CD4-positive, alpha-beta T cell treated with Interleukin-4 for 4 hours (primary cell): ENCODE measurements at regions not wholly inside any gene's neighbourhood (a gene's known extent, or its start where the extent isn't known, plus 50 kb on each side); places are given as distances from the start of the nearest gene placed in this dataset.

ENCODE experiments used
- DNase-seq: peaks from one replicate; pipeline ENCODE4 v3.0.0-alpha.2; 2020

DNA sequence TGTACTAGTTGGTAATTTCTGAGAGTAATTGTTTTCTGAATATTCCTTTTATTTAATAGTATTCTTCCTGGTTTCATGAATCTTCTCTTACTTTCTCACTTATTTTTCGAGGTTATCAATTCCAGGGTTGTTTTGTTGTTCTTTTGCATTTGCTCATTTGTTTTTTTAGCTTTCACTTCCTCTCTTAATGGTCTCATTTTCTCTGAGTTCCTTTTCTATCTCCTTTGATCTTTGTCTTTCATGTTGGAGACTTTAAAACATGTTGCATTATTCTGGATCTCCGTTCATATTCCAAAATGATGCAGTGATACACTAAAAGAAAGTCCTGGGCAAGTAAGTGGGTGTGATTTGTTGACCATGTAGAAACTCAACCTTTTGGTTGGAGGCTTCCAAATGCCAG, 345.3 kb upstream of the SLC35B3 start:
- DNase-seq, result no peak

DNA sequence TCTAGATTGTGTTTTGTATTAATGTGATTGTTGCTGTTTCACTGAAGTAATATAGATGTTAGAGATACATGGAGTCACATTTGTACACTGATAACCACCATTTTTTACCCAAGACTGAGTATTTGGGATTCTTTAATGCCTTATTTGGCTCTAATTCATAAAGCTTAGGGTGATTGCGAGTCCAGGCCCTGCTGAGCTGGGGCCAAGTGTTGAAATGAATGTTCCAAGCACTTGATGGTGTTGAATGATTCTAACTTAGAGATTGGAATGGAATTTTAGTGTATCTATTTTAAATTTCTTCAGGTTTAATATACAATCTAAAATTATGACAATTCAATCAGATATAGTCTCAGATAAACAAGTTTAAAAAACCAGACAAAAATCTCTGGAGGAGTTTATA, 329.4 kb upstream of the SLC35B3 start:
- no peak for DNase-seq

DNA sequence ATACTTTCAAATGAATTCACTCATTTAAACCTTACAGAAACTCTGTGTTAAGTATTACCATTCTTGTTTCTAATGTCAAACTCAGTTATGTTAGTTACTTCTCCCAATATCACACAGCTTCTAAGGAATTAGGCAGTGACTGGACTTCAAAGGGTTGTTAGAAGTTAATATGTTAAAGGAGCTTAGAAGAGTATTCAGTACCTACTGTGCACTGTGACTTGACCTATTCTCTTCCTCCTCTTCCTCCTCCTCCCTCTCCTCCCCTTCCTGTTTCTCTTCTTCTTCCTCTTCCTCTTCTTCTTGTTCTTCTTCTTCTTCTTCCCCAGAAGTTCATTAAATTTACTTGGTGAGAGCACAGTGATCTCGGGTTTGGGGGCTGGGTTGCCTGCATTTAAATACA, 325.6 kb upstream of the SLC35B3 start:
- DNase-seq, result no peak

DNA sequence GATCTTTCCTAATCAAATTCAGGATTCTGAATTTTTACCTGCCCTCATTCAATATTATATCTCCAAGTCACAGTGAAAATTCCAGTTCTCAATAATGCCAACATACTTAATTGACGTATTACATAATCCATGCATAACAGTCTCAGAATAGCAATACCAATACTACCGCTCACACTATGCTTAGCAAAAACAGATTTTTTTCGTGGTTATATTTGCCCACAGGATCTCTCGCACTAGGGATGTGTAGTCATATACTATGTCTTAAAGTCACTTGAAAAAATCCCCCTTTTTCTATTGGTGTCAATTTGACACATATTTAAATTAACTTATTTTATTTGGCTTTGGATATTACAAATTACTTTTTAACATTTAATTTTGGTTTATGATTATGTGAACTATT, 323.1 kb upstream of the SLC35B3 start:
- no peak for DNase-seq

DNA sequence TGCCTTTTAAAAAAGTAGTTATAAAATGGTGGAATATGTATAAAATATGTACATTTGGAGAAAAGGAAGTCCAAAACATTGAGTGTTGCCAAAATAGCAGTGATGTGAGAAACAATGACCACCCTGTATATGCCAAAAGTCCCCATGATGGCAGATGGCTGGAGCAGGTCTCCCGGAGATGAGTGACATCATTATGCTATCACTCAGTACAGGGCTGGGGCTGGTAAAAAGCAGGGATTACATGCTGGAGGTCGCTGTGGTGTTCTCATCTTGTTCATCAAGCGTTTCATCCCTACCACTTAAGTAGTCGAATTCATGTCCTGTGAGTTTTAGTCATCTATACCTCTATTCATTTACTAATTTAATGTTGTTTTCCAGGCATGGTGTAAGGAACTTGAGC, 315.3 kb upstream of the SLC35B3 start:
- no peak for DNase-seq

DNA sequence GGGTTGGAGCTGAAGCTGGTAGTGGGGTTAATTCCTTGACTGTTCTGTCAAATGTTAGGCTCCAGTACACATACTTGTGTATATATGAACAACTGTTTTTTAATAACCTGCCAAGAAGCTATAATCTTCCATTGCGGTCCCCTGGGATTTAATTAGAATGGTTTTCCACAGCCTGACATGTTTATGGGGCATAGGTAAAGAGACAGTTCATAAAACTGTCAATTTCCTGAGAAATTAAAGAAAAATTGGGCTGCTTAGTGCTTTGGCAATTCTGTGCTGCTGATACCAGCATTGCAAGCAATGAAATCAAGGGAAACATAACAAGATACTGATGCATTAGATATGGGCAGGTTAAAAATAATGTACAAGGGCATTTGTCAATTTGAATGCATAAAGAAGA, 314.1 kb upstream of the SLC35B3 start:
- no peak for DNase-seq

DNA sequence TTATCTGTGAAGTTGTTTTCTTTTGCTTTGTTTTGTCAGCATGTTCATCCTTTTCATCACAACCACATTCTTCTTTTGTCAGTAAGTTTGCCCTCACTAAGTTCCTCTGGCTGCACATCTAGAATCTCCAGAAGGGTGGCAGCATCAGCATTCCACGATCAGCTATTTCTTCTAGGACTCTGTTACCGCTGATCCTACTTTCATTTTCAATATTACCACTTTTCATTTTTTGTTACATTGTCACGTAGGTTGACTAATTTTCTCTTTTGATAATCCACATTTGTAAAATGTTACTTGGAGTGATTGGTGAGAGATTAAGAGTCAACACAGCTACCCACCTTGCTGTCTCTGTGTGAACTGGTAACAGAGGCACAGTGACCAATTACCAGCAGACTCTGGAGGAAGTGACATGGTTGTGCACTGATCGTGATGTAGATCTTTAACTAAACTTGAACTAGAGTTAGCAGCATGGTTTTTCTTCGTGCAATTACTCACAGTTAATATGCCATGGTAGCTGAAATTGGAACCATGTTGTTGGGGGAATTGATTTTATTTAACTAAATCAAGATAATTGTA, 307.9 kb upstream of the SLC35B3 start:
- DNase-seq, result no peak

DNA sequence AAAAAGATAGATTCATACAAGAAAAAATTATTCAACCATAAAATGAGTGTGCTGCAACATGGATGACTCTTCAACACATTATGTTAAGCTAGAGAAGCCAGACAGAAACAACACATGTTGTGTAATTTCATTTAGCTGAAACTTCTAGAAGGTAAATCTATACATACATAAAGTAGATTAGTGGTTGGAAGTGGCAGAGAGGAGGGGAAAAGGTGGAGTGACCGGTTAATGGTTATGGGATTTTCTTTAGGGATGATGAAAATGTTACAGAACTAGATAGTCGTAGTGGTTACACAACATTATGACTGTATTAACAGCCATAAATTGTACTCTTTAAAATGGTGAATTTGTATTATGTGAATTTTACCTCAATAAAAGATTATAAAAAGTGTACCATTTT, 304.1 kb upstream of the SLC35B3 start:
- DNase-seq, result no peak

DNA sequence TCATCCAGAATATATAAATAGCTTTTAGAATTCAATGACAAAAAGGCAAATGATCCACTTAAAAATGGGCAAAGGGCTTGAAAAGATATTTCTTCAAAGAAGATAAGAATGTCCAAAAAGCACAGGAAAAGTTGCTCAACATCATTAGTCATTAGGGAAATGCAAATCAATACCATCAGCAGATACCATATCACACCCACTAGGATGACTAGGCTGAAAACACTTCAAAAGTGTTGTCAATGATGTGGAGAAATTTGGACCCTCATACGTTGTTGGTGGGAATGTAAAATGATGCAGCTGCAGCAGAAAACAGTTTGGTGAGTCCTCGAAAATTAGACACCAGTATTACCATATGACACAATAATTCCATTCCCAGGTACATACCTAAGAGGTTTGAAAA, 303.6 kb upstream of the SLC35B3 start:
- DNase-seq, result no peak

DNA sequence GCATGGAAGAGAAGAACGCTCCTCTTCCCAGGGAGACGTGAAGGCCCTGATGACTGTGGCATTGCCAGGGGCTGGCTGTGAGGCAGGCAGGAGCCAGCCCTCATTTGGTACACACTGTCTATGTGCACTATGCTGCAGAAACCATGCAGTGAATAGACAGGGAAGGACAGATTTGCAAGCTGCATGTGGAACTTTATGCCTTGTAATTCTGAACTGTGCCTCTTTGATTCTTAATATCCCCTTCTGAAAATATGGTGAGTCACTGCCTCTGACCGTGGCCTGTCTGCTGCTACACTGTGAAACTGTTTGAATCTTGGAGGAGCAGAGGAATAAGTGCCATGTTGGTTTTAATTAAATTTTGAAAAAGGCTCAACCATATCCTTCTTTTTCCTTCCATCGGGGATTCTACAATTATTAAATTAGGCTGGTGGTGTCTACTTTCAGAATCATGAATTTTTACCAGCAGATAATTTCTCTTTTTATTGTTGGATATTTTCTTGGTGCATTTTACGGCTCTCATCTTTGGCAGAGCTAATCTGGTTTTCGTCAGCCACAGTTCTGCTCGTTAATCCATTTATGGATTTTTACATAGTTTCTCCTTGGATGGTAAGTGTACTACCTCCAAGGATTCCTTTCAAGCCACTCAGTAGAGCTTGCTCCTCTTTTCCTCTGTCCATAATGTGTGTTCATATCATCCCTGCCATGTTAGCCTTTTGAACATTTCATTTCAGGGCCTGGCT, 301.0 kb upstream of the SLC35B3 start:
- no peak for DNase-seq

DNA sequence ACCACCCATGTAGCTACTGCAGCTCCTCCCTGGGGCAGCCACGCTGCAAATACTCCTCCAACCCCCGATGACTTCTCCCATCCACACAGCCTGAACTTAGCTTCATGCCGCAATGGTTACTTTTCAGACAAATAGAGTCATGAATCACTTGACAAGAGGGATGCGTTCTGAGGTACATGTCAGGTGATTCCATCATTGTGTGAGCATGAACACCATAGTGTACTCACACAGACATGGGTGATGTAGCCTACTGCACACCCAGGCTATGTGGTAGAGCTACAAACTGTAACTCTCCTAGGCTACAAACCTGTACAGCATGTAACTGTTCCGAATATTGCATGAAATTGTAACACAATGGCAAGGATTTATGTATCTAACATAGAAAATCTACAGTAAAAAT, 298.5 kb upstream of the SLC35B3 start:
- no peak for DNase-seq

DNA sequence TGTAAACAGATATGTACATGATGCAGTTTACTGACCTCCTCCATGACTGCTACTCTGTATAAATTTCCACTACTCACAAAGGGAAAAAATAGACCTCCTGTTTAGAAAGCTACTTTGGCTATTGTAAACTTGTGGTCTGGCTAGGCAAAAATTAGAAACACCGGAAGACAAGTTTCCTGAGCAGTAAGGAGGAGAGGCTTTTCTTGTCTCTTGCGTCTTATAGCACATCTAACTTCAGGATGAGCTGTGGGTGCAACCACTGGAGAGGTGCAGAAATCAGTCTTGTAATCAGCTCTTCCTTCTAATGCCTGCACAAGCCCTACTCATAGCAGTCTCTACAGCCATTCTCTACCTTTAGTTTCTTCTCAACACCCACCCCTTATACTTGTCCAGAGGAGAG, 296.5 kb upstream of the SLC35B3 start:
- no peak for DNase-seq

DNA sequence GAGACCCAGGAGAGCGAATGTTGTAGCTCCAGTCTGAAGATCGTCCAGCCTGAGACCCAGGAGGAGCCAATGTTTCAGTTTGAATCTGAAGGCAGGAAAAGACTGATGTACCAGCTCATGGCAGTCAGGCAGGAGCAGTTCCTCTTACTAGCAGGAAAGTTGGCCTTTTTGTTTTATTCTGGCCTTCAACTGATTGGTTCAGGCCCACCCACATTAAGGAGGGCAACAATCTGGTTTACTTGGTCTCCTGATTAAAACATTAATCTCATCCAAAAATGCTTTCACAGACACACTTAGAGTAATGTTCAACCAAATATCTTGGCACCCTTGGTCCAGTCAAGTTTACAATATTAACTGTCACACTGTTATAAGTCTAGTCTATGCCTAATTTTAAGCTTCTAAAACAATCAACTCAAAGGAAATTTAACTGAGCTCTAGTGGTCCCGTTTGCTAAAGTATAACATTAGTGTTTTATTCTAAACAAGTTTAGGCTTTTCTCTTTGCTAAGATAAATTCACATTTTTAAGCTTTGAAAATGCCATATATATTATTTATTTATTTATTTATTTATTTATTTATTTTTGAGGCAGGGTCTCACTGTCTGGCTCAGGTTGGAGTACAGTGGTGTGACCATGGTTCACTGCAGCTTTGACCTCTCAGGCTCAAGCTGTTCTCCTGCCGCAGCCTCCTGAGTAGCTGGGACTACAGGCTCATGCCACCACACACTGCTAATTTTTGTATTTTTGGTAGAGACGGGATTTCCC, 275.5 kb upstream of the SLC35B3 start:
- DNase-seq, result no peak

DNA sequence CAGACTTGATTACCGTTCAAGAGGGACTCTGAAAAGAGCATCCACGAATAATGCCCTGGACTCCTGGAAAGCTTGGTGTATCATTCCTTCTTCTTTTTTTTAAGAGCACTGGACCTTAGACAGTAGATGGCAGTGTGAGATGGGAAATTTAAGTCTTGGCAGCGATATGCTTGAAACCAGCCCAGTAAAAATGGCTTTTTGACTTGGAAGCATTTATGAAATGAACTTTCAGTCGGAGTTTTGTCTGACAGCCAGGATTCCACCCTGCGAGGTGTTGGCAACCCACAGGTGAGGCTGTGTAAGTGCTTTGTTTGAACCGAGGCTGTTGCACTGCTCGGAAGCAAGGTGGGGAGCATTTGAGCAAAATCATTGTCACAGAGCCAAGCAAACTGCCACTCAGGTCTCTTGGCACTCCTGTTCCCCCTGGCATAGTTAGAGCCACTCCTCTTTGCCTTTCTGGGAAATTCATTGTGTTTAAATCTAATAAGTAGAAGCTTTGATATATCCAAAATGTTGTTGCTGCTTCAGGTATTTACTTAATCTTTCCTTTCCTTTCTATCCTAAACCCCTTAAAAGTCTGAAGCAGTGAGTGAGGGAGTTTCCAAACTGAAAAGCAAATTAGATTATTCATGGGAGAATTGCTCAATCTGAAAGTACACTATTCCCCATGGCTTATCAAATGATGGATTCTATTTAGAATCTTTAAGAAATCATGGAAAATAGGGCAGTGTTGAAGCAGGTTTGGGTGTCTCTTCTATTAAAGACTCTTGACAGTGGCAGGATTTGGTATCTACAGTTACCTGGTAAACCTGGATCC, 272.8 kb upstream of the SLC35B3 start:
- no peak for DNase-seq

DNA sequence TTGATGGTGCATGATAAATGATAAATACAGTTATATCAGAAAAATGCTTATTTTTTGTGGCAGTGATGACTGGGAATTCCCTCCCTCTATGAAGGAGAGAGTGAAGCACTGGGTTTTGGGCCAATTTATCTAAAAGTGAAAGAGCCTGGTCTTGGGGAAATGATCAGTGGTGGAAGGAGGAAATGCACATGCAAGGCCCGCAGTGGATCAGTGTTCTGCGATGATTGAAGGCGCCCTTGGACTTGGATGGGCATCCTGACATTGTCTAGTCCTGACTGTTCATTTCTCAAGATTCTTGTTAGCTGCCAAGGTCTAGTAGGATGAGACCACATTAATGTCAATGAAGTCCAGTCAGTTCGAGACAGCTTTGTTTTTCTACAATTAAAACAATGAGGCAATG, 272.0 kb upstream of the SLC35B3 start:
- no peak for DNase-seq

DNA sequence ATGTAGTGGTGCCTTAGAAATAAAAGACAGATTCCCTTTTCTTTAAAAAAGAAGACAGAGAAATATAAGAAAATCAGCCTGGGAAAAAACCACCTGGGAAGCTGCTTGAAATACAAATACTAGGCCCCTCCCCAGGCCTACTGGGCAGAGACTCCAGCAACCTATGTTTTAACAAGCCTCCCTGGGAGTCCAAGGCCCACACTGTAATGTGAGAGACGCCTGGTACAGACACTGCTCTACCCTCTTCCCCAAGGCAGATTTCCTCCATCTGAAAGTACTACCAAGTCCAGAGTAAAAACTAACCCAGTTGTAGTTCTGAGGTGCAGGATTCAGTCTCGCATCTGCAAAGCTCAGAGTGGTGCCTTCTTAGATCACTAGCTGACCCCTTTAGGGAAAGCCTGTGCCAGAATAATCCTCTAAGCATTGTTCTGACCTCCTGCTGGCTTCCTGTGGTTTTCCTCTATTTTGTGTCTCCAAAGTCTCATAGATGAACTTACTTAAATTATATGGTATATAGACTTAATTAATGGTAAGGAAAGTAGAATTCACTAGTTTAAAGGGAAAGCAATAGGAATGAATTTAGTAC, 270.2 kb upstream of the SLC35B3 start:
- no peak for DNase-seq

DNA sequence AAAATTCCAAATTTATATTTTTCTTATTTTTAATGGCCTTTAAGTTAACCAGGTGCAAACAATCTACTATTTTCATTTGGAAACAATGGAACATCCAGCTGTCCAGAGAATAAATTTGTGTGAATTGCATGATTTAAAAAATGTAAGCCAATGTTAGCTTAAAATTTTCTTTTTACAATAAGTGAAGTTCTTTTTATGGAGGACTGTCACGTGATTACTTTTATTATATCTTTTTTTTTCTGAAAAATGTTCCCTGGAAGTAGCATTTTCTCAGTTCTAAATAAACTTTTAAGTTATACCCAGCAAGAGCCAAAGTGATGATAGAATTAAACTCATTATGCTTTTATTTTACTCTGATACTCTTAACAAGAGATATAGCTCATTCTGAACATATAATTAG, 267.7 kb upstream of the SLC35B3 start:
- DNase-seq, result no peak

DNA sequence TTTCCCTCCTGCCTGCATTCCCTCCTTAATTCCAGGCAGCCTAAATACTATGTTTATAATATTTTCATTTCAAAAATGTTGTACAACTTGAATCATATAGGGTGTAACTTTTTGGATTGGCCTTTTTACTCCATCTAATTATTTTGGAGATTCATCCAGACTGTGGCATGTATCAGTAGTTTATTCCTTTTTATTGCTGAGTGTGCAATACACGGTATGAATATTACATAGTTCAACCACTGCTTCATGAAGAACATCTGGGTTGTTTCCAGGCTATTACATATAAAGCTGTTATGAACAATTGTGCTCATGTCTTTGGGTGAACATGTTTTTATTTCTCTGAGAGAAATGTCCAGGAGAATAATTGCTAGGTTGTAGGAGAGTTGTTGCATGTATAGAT, 253.5 kb upstream of the SLC35B3 start:
- DNase-seq, result no peak

DNA sequence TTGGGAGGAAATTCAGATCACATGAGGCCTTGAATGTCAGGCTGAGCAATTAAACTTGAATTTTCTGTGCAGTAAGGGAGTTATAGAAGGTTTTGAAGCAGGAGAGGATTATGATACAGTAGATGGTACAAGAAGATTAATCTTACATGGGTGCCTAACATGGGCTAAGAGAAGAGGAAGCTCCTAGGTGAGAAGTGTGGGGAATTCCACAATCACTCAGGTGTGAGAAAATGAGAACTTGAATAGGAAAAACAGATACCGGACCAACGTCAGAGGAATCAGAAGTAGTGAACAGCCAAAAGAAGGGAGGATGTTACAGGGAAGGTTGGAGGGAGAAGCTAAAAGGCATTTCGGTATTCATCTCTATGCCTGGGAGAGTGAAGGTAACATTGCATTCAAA, 250.7 kb upstream of the SLC35B3 start:
- no peak for DNase-seq

DNA sequence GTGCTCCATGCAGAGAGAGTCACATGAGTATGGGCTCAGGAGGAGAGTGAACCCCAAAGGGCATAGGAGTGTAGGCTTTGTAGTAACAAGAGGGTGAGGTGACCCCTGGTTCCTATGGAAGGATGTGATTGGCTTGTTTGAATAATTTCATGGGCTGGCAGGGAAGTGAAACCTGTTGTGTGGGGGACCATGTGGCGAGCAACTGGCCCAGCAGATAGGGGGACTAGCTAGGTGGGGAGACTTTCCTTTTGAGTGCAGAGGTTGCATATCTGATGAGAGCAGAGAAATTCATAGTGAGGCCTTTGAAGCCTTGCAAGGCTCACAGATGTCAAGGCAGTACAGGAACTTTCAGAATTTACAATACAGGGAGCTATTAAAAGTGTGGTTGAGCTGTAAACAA, 247.9 kb upstream of the SLC35B3 start:
- no peak for DNase-seq

DNA sequence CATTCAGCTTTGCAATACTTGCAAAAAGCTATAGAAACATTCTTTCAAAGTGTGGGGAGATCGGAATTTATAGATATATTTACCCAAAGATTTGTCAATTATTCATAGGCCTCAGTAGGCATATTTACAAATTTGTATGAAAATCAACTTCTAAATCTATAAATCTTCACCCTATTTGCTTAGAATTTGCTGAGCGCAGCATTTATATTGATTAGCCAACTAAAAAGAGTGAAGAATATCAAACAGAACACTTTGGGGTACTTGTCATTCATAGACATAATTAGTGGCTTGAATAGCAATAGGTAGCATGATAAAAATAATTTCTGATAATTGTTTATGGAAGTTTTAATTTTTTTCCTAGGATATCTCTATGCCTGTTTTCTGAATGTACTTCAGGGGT, 244.5 kb upstream of the SLC35B3 start:
- DNase-seq, result no peak

DNA sequence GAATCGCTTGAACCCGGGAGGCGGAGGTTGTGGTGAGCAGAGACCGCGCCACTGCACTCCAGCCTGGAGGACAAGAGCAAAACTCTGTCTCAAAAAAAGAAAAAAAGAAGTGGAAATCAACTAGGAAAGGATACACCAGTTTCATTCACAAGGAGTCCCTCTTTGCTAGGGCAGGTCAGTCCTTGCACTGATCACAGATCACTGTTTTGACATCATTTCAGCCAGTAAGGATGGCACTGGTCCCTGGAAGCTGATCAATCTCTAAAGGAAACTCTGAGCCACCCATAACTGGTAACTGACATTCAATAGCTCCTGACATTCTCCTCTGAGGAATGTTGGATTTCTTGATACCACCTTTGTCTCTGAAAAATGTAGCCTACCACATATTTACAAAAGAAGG, 243.1 kb upstream of the SLC35B3 start:
- no peak for DNase-seq

DNA sequence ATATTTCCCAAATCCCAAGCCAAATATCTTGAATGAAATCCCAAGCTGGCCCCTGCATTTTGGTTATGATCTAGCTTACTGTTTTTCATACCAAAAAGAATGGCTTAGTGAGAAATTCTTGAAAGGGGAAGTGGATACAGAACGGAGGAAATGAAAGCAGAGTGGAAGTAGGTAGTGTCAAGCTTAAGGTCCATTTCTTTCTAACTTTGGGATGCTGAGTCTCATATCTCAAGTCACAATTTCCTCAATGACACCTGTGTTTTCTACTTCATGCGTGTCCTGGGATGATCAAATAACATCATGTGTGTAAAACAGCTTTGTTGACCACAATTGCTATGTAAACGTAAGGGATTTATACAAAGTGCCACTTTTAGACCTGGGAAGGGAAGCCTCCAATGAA, 238.8 kb upstream of the SLC35B3 start:
- DNase-seq, result no peak
